CD4-positive, alpha-beta T cell (primary cell): ENCODE measurements at regions not wholly inside any gene's neighbourhood (a gene's known extent, or its start where the extent isn't known, plus 50 kb on each side); places are given as distances from the start of the nearest gene placed in this dataset.

Source experiments
- ATAC-seq: fragments of 200-7000 bp; cut with Tn5 transposase; one replicate; pipeline ENCODE4 v1.10.0; 2022; ENCODE audit warnings: mild to moderate bottlenecking; ENCODE audit not compliant: poor library complexity
- CTCF ChIA-PET: fragments of 350-600 bp; sonication (Branson Sonifier 250); formaldehyde crosslinking; loops from one replicate; lab custom pipeline; 2021; ENCODE audit warnings: antibody characterized with exemption, inconsistent platforms; lab: Charles Lee
- POLR2A ChIA-PET: fragments of 350-600 bp; sonication (Branson Sonifier 250); formaldehyde crosslinking; loops from one replicate; lab custom pipeline; 2021; ENCODE audit warnings: antibody characterized with exemption, inconsistent platforms; lab: Charles Lee
- DNase-seq, 14 experiments: peaks; one replicate each; pipeline ENCODE4 v3.0.0-alpha.2; 2013 to 2020; ENCODE audit warnings: mixed read lengths in 2 of 14
- H3K27ac ChIP-seq, 2 donors: one replicate each; pipeline versions ENCODE4 v1.5.1 to v1.7.0; 2013; ENCODE audit warnings: low read length in 2 of 2, low read depth in 1 of 2, mild to moderate bottlenecking in 1 of 2
- H3K27me3 ChIP-seq, 2 experiments: 1 replicate in 1 of 2; 2 replicates in 1 of 2; pipeline versions ENCODE4 v1.6.1 to v1.7.0; 2013; ENCODE audit warnings: low read length in 2 of 2, control low read depth in 1 of 2, mild to moderate bottlenecking in 1 of 2, moderate library complexity in 1 of 2; ENCODE audit not compliant: insufficient read depth in 2 of 2, control insufficient read depth in 1 of 2
- H3K36me3 ChIP-seq: one replicate; pipeline ENCODE4 v1.6.1; 2013; ENCODE audit warnings: low read length, control low read depth; ENCODE audit not compliant: insufficient read depth
- H3K4me1 ChIP-seq: one replicate; pipeline ENCODE4 v1.6.1; 2013; ENCODE audit warnings: low read length, control low read depth; ENCODE audit not compliant: insufficient read depth
- H3K4me3 ChIP-seq: one replicate; pipeline ENCODE4 v1.5.1; 2013; ENCODE audit warnings: mild to moderate bottlenecking, low read length, moderate library complexity
- H3K9me3 ChIP-seq, 2 experiments: 1 replicate in 1 of 2; 2 replicates in 1 of 2; pipeline versions ENCODE4 v1.6.1 to v1.7.0; 2013; ENCODE audit warnings: low read length in 2 of 2, mild to moderate bottlenecking in 2 of 2, control low read depth in 1 of 2, moderate library complexity in 1 of 2; ENCODE audit not compliant: control insufficient read depth in 1 of 2, insufficient read depth in 1 of 2
- H3K27ac Mint-ChIP-seq: one replicate; pipeline ENCODE4 v1.8.0; 2020; ENCODE audit warnings: mixed read lengths
- H3K27me3 Mint-ChIP-seq: one replicate; pipeline ENCODE4 v1.8.0; 2021; ENCODE audit warnings: mixed read lengths
- H3K36me3 Mint-ChIP-seq: one replicate; pipeline ENCODE4 v1.8.0; 2021; ENCODE audit warnings: low read depth, mixed read lengths
- H3K4me1 Mint-ChIP-seq: one replicate; pipeline ENCODE4 v1.8.0; 2021; ENCODE audit warnings: low read depth, mixed read lengths
- H3K4me3 Mint-ChIP-seq: one replicate; pipeline ENCODE4 v1.8.0; 2020; ENCODE audit warnings: mild to moderate bottlenecking, mixed read lengths
- H3K9me3 Mint-ChIP-seq: one replicate; pipeline ENCODE4 v1.8.0; 2020; ENCODE audit warnings: mixed read lengths
- CTCF ChIP-seq: fragments of 200-600 bp; IDR thresholded peaks from one replicate; pipeline ENCODE4 v1.8.0; 2022; ENCODE audit warnings: antibody characterized with exemption, mild to moderate bottlenecking
- intact Hi-C, 2 experiments: fragments of 100-400 bp; cut with DNase I in 1 of 2; cut with micrococcal nuclease in 1 of 2; formaldehyde crosslinking; loops; one replicate each; pipeline versions ENCODE4 v1.15.1 to v1.9.0; 2023 to 2025; cut with DNase I, micrococcal nuclease

- peaks cover 8% of the 10 kb centered on the region for H3K9me3 Mint-ChIP-seq
- no peak overlapping the region for H3K4me3 ChIP-seq
- no peaks in the 10 kb centered on the region for H3K9me3 ChIP-seq
- no peaks in the 10 kb centered on the region for H3K4me1 ChIP-seq
- intact Hi-C loops, result no loop called here
- no peak overlapping the region for H3K27ac Mint-ChIP-seq
- DNase-seq (no peak), ATAC-seq (no peak)
- H3K27me3 Mint-ChIP-seq, result no peaks in the 10 kb centered on the region
- ChIA-PET POLR2A (no interaction called here), CTCF (no interaction called here)
- no peaks in the 10 kb centered on the region for H3K36me3 ChIP-seq
- H3K27me3 ChIP-seq, result no peaks in the 10 kb centered on the region
- H3K4me3 Mint-ChIP-seq, result no peak overlapping the region
- no peaks in the 10 kb centered on the region for H3K4me1 Mint-ChIP-seq
- no peak overlapping the region for H3K27ac ChIP-seq
- no peak for TF ChIP-seq CTCF
- H3K36me3 Mint-ChIP-seq, result no peaks in the 10 kb centered on the region
Observed at GRCh38 chr4:110975338-110975737, 352.5 kb upstream of the PITX2 start.

- Mint-ChIP-seq H3K27ac (no peak overlapping the region), H3K4me3 (no peak overlapping the region), H3K4me1 (no peaks in the 10 kb centered on the region), H3K9me3 (peaks cover 8% of the 10 kb centered on the region), H3K36me3 (no peaks in the 10 kb centered on the region), H3K27me3 (no peaks in the 10 kb centered on the region)
- no peak overlapping the region for H3K4me3 ChIP-seq
- POLR2A ChIA-PET, result no interaction called here
- H3K4me1 ChIP-seq, result no peaks in the 10 kb centered on the region
- no peak for TF ChIP-seq CTCF
- intact Hi-C loops, result no loop called here
- no peaks in the 10 kb centered on the region for H3K36me3 ChIP-seq
- H3K27me3 ChIP-seq, result no peaks in the 10 kb centered on the region
- DNase-seq (no peak), ATAC-seq (no peak)
- no peaks in the 10 kb centered on the region for H3K9me3 ChIP-seq
- H3K27ac ChIP-seq, result no peak overlapping the region
- CTCF ChIA-PET, result no interaction called here
Observed at GRCh38 chr4:110977554-110977953, 354.7 kb upstream of the PITX2 start.

GRCh38 chr4:110978761-110979160 is 355.9 kb upstream of the PITX2 start:
- Histone ChIP-seq H3K9me3 (no peaks in the 10 kb centered on the region), H3K36me3 (no peaks in the 10 kb centered on the region), H3K27me3 (no peaks in the 10 kb centered on the region), H3K4me3 (no peak overlapping the region), H3K27ac (no peak overlapping the region), H3K4me1 (no peaks in the 10 kb centered on the region)
- ChIA-PET CTCF (no interaction called here), POLR2A (no interaction called here)
- peaks cover 8% of the 10 kb centered on the region for H3K9me3 Mint-ChIP-seq
- no peaks in the 10 kb centered on the region for H3K27me3 Mint-ChIP-seq
- no peaks in the 10 kb centered on the region for H3K36me3 Mint-ChIP-seq
- TF ChIP-seq CTCF, result no peak
- no peaks in the 10 kb centered on the region for H3K4me1 Mint-ChIP-seq
- intact Hi-C loops, result no loop called here
- no peak overlapping the region for H3K4me3 Mint-ChIP-seq
- DNase-seq (no peak), ATAC-seq (no peak)
- H3K27ac Mint-ChIP-seq, result no peak overlapping the region
